Vagina (tissue), 2 donors: ENCODE measurements at regions not wholly inside any gene's neighbourhood (a gene's known extent, or its start where the extent isn't known, plus 50 kb on each side); places are given as distances from the start of the nearest gene placed in this dataset.

Source experiments
- CTCF ChIP-seq, 3 experiments: fragments of 450-650 bp in 2 of 3; fragments of 200-600 bp in 1 of 3; sonication (generic) in 1 of 3; IDR thresholded peaks; one replicate each; pipeline ENCODE4 v1.5.1; 2017 to 2019; ENCODE audit warnings: antibody characterized with exemption in 3 of 3, mild to moderate bottlenecking in 2 of 3, moderate library complexity in 2 of 3
- POLR2A ChIP-seq, 2 donors: fragments of 450-650 bp; IDR thresholded peaks; one replicate each; pipeline ENCODE4 v1.6.1; 2017; ENCODE audit warnings: antibody characterized with exemption in 2 of 2, mild to moderate bottlenecking in 2 of 2, moderate library complexity in 2 of 2
- POLR2AphosphoS5 ChIP-seq, 2 donors: sonication (generic); formaldehyde crosslinking; IDR thresholded peaks; one replicate each; pipeline ENCODE4 v1.9.0; 2017; ENCODE audit warnings: antibody characterized with exemption in 2 of 2, mild to moderate bottlenecking in 2 of 2, low read depth in 1 of 2; ENCODE audit not compliant: insufficient read depth in 1 of 2

- no peak for TF ChIP-seq CTCF (IDR thresholded peaks at IDR 0.05)
- TF ChIP-seq POLR2A (IDR thresholded peaks at IDR 0.05): no peak
- TF ChIP-seq POLR2AphosphoS5 (IDR thresholded peaks at IDR 0.05; ENCODE audit: insufficient read depth in 1 of 2, low read depth in 1 of 2): no peak
These were observed 174.4 kb upstream of the BRWD3 start for GRCh38 chrX:80984118-80984517.
